Fibroblast of lung (primary cell): ENCODE measurements at regions not wholly inside any gene's neighbourhood (a gene's known extent, or its start where the extent isn't known, plus 50 kb on each side); places are given as distances from the start of the nearest gene placed in this dataset.

Source experiments
- DNase-seq, 2 donors: peaks; one replicate each; pipeline versions ENCODE4 v3.0.0 to v3.0.0-alpha.2; 2010; ENCODE audit warnings: low read depth in 2 of 2
- H2AFZ ChIP-seq: 2 replicates; pipeline ENCODE4 v1.5.1; 2012; ENCODE audit warnings: low read length, control low read depth, inconsistent platforms
- H3K27ac ChIP-seq: 2 replicates; pipeline ENCODE4 v1.5.1; 2011; ENCODE audit warnings: low read length, control low read depth; ENCODE audit not compliant: insufficient read depth
- H3K27me3 ChIP-seq: 2 replicates; pipeline ENCODE4 v1.5.1; 2011; ENCODE audit warnings: mild to moderate bottlenecking, low read length; ENCODE audit not compliant: control insufficient read depth, insufficient read depth
- H3K36me3 ChIP-seq: 2 replicates; pipeline ENCODE4 v1.5.1; 2011; ENCODE audit warnings: low read length; ENCODE audit not compliant: control insufficient read depth, insufficient read depth
- H3K4me1 ChIP-seq: 2 replicates; pipeline ENCODE4 v1.5.1; 2011; ENCODE audit warnings: low read length; ENCODE audit not compliant: control insufficient read depth, insufficient read depth; ENCODE audit errors: extremely low read depth
- H3K4me2 ChIP-seq: 2 replicates; pipeline ENCODE4 v1.5.1; 2011; ENCODE audit warnings: low read length, control low read depth; ENCODE audit not compliant: insufficient read depth; ENCODE audit errors: extremely low read depth
- H3K4me3 ChIP-seq, 4 experiments: fragments of 200-600 bp in 1 of 4; sonication (generic) in 1 of 4; replicated peaks in 1 of 4; 2 replicates each; pipeline ENCODE4 v1.5.1; 2011 to 2016; ENCODE audit warnings: low read length in 4 of 4, low read depth in 3 of 4, mild to moderate bottlenecking in 3 of 4, control low read depth in 2 of 4, inconsistent platforms in 1 of 4, mixed read lengths in 1 of 4; ENCODE audit not compliant: insufficient read depth in 1 of 4; ENCODE audit errors: control extremely low read depth in 1 of 4
- H3K79me2 ChIP-seq: 2 replicates; pipeline ENCODE4 v1.5.1; 2012; ENCODE audit warnings: mild to moderate bottlenecking, low read length, inconsistent platforms; ENCODE audit not compliant: control insufficient read depth, insufficient read depth
- H3K9ac ChIP-seq: 2 replicates; pipeline ENCODE4 v1.5.1; 2011; ENCODE audit warnings: mild to moderate bottlenecking, low read length, control low read depth; ENCODE audit not compliant: insufficient read depth
- H3K9me3 ChIP-seq: 2 replicates; pipeline ENCODE4 v1.5.1; 2012; ENCODE audit warnings: low read depth, low read length; ENCODE audit not compliant: control insufficient read depth, insufficient read depth
- H4K20me1 ChIP-seq: 2 replicates; pipeline ENCODE4 v1.5.1; 2011; ENCODE audit warnings: low read length; ENCODE audit not compliant: control insufficient read depth, insufficient read depth; ENCODE audit errors: extremely low read depth
- EZH2 ChIP-seq: IDR thresholded peaks from 2 replicates; pipeline ENCODE4 v1.5.1; 2012; ENCODE audit warnings: low read length, control low read depth, mild to moderate bottlenecking; ENCODE audit errors: missing control alignments
- TF ChIP-seq, protein P1 (sequence below), 2 donors: IDR thresholded peaks in 1 of 2; conservative IDR thresholded peaks in 1 of 2; 1 replicate in 1 of 2; 2 replicates in 1 of 2; pipeline ENCODE4 v1.5.1; 2011 to 2012; ENCODE audit warnings: low read length in 2 of 2, control low read depth in 1 of 2, inconsistent platforms in 1 of 2, low read depth in 1 of 2, mild to moderate bottlenecking in 1 of 2

DNA sequence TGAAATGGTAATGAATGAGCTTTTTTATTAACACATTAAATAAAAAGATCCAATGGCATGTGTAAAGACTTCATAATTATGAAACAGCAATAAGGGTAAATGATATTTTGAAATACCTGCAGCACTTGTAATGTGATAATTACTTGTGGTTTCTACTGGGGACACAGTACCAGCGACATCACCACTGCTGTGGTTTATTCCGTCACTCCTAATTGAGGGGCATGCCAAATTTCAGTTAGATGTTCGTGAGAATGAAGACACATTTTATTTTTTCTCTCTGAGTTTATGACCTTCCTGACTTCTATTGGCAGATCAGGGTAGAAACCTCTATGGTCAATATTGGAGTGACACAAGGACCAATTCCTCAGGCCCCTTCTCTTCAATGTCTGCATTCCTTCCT is 131.9 kb upstream of the XYLT1 start:
- Histone ChIP-seq H3K9me3 (no peaks in the 10 kb centered on the region), H4K20me1 (no peaks in the 10 kb centered on the region), H3K36me3 (no peaks in the 10 kb centered on the region), H3K79me2 (no peaks in the 10 kb centered on the region), H3K4me1 (no peaks in the 10 kb centered on the region), H3K4me3 (no peak overlapping the region), H3K27ac (no peak overlapping the region), H3K9ac (no peak overlapping the region), H2AFZ (no peak overlapping the region), H3K27me3 (no peaks in the 10 kb centered on the region), H3K4me2 (no peak overlapping the region)
- DNase-seq, result no peak
- TF ChIP-seq, protein P1, sequence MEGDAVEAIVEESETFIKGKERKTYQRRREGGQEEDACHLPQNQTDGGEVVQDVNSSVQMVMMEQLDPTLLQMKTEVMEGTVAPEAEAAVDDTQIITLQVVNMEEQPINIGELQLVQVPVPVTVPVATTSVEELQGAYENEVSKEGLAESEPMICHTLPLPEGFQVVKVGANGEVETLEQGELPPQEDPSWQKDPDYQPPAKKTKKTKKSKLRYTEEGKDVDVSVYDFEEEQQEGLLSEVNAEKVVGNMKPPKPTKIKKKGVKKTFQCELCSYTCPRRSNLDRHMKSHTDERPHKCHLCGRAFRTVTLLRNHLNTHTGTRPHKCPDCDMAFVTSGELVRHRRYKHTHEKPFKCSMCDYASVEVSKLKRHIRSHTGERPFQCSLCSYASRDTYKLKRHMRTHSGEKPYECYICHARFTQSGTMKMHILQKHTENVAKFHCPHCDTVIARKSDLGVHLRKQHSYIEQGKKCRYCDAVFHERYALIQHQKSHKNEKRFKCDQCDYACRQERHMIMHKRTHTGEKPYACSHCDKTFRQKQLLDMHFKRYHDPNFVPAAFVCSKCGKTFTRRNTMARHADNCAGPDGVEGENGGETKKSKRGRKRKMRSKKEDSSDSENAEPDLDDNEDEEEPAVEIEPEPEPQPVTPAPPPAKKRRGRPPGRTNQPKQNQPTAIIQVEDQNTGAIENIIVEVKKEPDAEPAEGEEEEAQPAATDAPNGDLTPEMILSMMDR (conservative IDR thresholded peaks at IDR 0.05 in 1 of 2, IDR thresholded peaks at IDR 0.05 in 1 of 2; ENCODE audit: low read depth in 1 of 2, low read length in 2 of 2), result no peak
- TF ChIP-seq EZH2, result no peak

DNA sequence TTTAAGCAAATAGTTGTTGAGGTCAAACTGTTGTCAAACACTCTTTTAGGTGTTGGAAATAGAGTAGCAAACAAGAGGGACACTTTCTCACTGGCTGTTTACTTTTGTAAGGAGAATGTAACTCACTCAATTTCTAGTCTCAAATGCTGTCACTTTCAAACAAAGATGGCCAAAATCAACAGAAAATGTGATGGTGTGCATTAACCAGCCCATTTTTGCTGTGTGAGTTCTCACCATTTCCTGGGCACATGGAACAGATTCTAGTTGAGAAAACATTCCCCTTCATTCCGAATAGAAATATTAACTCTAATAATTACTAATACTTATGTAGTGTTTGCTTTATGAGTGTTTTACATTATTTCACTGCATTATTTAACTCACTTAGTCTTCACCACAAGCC is 128.2 kb upstream of the XYLT1 start:
- no peak overlapping the region for H3K9ac ChIP-seq
- H3K4me1 ChIP-seq, result no peaks in the 10 kb centered on the region
- no peak overlapping the region for H3K4me3 ChIP-seq
- H3K79me2 ChIP-seq, result no peaks in the 10 kb centered on the region
- TF ChIP-seq, protein P1 (conservative IDR thresholded peaks at IDR 0.05 in 1 of 2, IDR thresholded peaks at IDR 0.05 in 1 of 2; ENCODE audit: low read depth in 1 of 2, low read length in 2 of 2), result no peak
- TF ChIP-seq EZH2, result no peak
- no peak overlapping the region for H2AFZ ChIP-seq
- no peak overlapping the region for H3K4me2 ChIP-seq
- H3K27me3 ChIP-seq, result no peaks in the 10 kb centered on the region
- H3K9me3 ChIP-seq, result no peaks in the 10 kb centered on the region
- no peak overlapping the region for H3K27ac ChIP-seq
- DNase-seq, result no peak
- H3K36me3 ChIP-seq, result no peaks in the 10 kb centered on the region
- H4K20me1 ChIP-seq, result no peaks in the 10 kb centered on the region

DNA sequence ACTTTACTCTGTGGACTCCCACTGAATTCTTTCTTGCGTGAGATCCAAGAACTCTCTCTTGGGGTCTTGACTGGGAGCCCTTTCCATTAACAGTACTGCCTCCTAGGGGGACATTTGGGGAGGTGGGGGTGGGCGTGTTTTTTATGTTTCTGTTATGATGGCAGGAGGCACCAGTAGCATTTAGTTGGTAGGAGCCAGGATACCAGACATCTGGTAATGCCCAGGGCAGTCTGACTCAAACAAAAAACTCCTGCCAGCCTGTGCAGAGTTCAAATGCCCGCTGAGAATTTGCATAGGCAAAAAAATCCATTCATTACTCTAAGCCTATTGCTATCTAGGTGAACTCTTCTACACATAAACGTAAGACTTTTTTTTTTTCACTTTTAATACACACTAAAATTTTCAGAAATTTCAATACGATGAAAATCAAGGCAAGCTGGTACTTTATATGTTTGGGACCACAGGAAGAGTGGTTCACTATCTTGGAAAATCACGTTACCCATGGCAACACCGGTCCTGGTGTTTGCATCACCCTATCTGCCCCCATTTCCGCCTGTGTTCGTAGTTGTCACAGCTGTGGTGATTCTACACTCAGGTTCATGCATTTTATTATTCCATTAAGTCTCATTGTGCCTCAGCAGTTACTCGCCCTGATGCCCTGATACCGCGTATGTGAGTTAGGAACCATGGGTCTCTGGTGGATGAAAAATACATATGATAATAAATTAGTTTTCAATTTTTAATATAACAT is 121.1 kb upstream of the XYLT1 start:
- Histone ChIP-seq H3K4me2 (no peak overlapping the region), H2AFZ (no peak overlapping the region)
- DNase-seq, result no peak

More for the DNA sequence above, 121.1 kb upstream of the XYLT1 start:
- H3K4me3 ChIP-seq, result no peak overlapping the region
- no peaks in the 10 kb centered on the region for H3K4me1 ChIP-seq
- H3K79me2 ChIP-seq, result no peaks in the 10 kb centered on the region
- no peak for TF ChIP-seq EZH2
- TF ChIP-seq, protein P1 (conservative IDR thresholded peaks at IDR 0.05 in 1 of 2, IDR thresholded peaks at IDR 0.05 in 1 of 2; ENCODE audit: low read depth in 1 of 2, low read length in 2 of 2), result no peak
- no peaks in the 10 kb centered on the region for H4K20me1 ChIP-seq
- H3K9ac ChIP-seq, result no peak overlapping the region
- H3K36me3 ChIP-seq, result no peaks in the 10 kb centered on the region
- no peaks in the 10 kb centered on the region for H3K9me3 ChIP-seq
- H3K27ac ChIP-seq, result no peak overlapping the region
- no peaks in the 10 kb centered on the region for H3K27me3 ChIP-seq
